HL-60 (cell line): ENCODE measurements at regions not wholly inside any gene's neighbourhood (a gene's known extent, or its start where the extent isn't known, plus 50 kb on each side); places are given as distances from the start of the nearest gene placed in this dataset.

Experiments used
- CTCF ChIP-seq: IDR thresholded peaks from one replicate; pipeline ENCODE4 v1.5.1; 2011; ENCODE audit warnings: low read length, control low read depth, inconsistent platforms; ENCODE audit not compliant: insufficient read depth
- POLR2AphosphoS5 ChIP-seq: IDR thresholded peaks from 2 replicates; pipeline ENCODE4 v1.6.1; 2012; ENCODE audit warnings: low read depth
- SPI1 ChIP-seq: IDR thresholded peaks from 2 replicates; pipeline ENCODE4 v1.6.1; 2012; ENCODE audit warnings: low read depth, mild to moderate bottlenecking, borderline replicate concordance

GRCh38 chr7:28332046-28332445, 80.3 kb upstream of the CREB5 start:
- TF ChIP-seq SPI1 (no peak), POLR2AphosphoS5 (no peak), CTCF (no peak)
